Neutrophil (primary cell): ENCODE measurements at regions not wholly inside any gene's neighbourhood (a gene's known extent, or its start where the extent isn't known, plus 50 kb on each side); places are given as distances from the start of the nearest gene placed in this dataset.

Experiments used
- H3K27ac ChIP-seq: fragments of 200-600 bp; sonication (generic); 2 replicates; pipeline ENCODE4 v1.5.1; 2016; ENCODE audit warnings: mild to moderate bottlenecking, moderate library complexity
- H3K27me3 ChIP-seq: fragments of 200-600 bp; sonication (generic); 2 replicates; pipeline ENCODE4 v1.6.0; 2016; ENCODE audit warnings: mild to moderate bottlenecking
- H3K36me3 ChIP-seq: fragments of 200-600 bp; sonication (generic); 2 replicates; pipeline ENCODE4 v1.5.1; 2017
- H3K4me1 ChIP-seq, 2 experiments: fragments of 200-600 bp in 1 of 2; sonication (generic) in 1 of 2; 1 replicate in 1 of 2; 2 replicates in 1 of 2; pipeline versions ENCODE4 v1.5.1 to v1.6.1; 2013 to 2016; ENCODE audit warnings: low read depth in 1 of 2, low read length in 1 of 2, mild to moderate bottlenecking in 1 of 2, moderate library complexity in 1 of 2; ENCODE audit not compliant: control insufficient read depth in 1 of 2, insufficient read depth in 1 of 2
- H3K4me3 ChIP-seq, 2 experiments: fragments of 200-600 bp in 1 of 2; sonication (generic) in 1 of 2; 1 replicate in 1 of 2; 2 replicates in 1 of 2; pipeline ENCODE4 v1.5.1; 2013 to 2016; ENCODE audit warnings: low read depth in 1 of 2, low read length in 1 of 2, mild to moderate bottlenecking in 1 of 2, moderate library complexity in 1 of 2
- H3K9me3 ChIP-seq: fragments of 200-600 bp; sonication (generic); 2 replicates; pipeline ENCODE4 v1.5.1; 2016
- CTCF ChIP-seq: fragments of 200-600 bp; sonication (generic); IDR thresholded peaks from 2 replicates; pipeline ENCODE4 v1.5.1; 2016; ENCODE audit warnings: antibody characterized with exemption

GRCh38 chr1:96360036-96360795 lies 361.4 kb upstream of the PTBP2 start:
- no peaks in the 10 kb centered on the region for H3K9me3 ChIP-seq
- H3K4me1 ChIP-seq, result no peaks in the 10 kb centered on the region
- H3K27ac ChIP-seq, result no peak overlapping the region
- no peak for TF ChIP-seq CTCF
- H3K36me3 ChIP-seq, result no peaks in the 10 kb centered on the region
- no peak overlapping the region for H3K4me3 ChIP-seq
- no peaks in the 10 kb centered on the region for H3K27me3 ChIP-seq

- Histone ChIP-seq H3K4me3 (no peak overlapping the region), H3K36me3 (no peaks in the 10 kb centered on the region), H3K27ac (no peak overlapping the region), H3K27me3 (no peaks in the 10 kb centered on the region), H3K4me1 (no peaks in the 10 kb centered on the region), H3K9me3 (no peaks in the 10 kb centered on the region)
- no peak for TF ChIP-seq CTCF
These were observed 360.2 kb upstream of the PTBP2 start for GRCh38 chr1:96361271-96361856.

GRCh38 chr1:96361961-96362360 lies 359.6 kb upstream of the PTBP2 start:
- Histone ChIP-seq H3K4me1 (no peaks in the 10 kb centered on the region), H3K9me3 (no peaks in the 10 kb centered on the region), H3K36me3 (no peaks in the 10 kb centered on the region), H3K27ac (no peak overlapping the region), H3K4me3 (no peak overlapping the region), H3K27me3 (no peaks in the 10 kb centered on the region)
- TF ChIP-seq CTCF, result no peak

- Histone ChIP-seq H3K4me3 (no peak overlapping the region), H3K9me3 (no peaks in the 10 kb centered on the region), H3K27me3 (no peaks in the 10 kb centered on the region), H3K36me3 (no peaks in the 10 kb centered on the region), H3K4me1 (no peaks in the 10 kb centered on the region), H3K27ac (no peak overlapping the region)
- no peak for TF ChIP-seq CTCF
These were observed 359.0 kb upstream of the PTBP2 start for GRCh38 chr1:96362623-96363022.

- no peak overlapping the region for H3K27ac ChIP-seq
- no peaks in the 10 kb centered on the region for H3K36me3 ChIP-seq
- no peak overlapping the region for H3K4me3 ChIP-seq
- no peaks in the 10 kb centered on the region for H3K4me1 ChIP-seq
- H3K27me3 ChIP-seq, result no peaks in the 10 kb centered on the region
- TF ChIP-seq CTCF, result no peak
- H3K9me3 ChIP-seq, result no peaks in the 10 kb centered on the region
These were observed 357.8 kb upstream of the PTBP2 start for GRCh38 chr1:96363826-96364225.
